H9 (cell line): ENCODE measurements at regions not wholly inside any gene's neighbourhood (a gene's known extent, or its start where the extent isn't known, plus 50 kb on each side); places are given as distances from the start of the nearest gene placed in this dataset.

Experiments
- DNase-seq: peaks from one replicate; pipeline ENCODE4 v3.0.0-alpha.2; 2017
- H2AFZ ChIP-seq: one replicate; pipeline ENCODE4 v1.6.1; 2013; ENCODE audit warnings: mild to moderate bottlenecking, low read length, control low read depth, moderate library complexity
- H2AK5ac ChIP-seq: 2 replicates; pipeline ENCODE4 v1.6.1; 2013; ENCODE audit warnings: low read length, control low read depth, mixed read lengths; ENCODE audit not compliant: insufficient read length
- H2BK120ac ChIP-seq: one replicate; pipeline ENCODE4 v1.6.1; 2013; ENCODE audit warnings: low read depth, mild to moderate bottlenecking, low read length, control low read depth, inconsistent platforms; ENCODE audit not compliant: poor library complexity, severe bottlenecking
- H2BK12ac ChIP-seq: 2 replicates; pipeline ENCODE4 v1.6.1; 2013; ENCODE audit warnings: low read length, control low read depth, mixed read lengths, low read depth; ENCODE audit not compliant: insufficient read length
- H2BK15ac ChIP-seq: 2 replicates; pipeline ENCODE4 v1.6.1; 2013; ENCODE audit warnings: low read depth, low read length, control low read depth
- H2BK20ac ChIP-seq: one replicate; pipeline ENCODE4 v1.6.1; 2013; ENCODE audit warnings: low read depth, mild to moderate bottlenecking, low read length, control low read depth, inconsistent platforms; ENCODE audit not compliant: poor library complexity, severe bottlenecking
- H2BK5ac ChIP-seq: 2 replicates; pipeline ENCODE4 v1.6.1; 2013; ENCODE audit warnings: low read length, control low read depth, mixed read lengths; ENCODE audit not compliant: insufficient read length
- H3K14ac ChIP-seq: 2 replicates; pipeline ENCODE4 v1.6.1; 2013; ENCODE audit warnings: low read length, control low read depth; ENCODE audit not compliant: insufficient read depth
- H3K18ac ChIP-seq: 2 replicates; pipeline ENCODE4 v1.6.1; 2013; ENCODE audit warnings: low read depth, mild to moderate bottlenecking, mixed read lengths, low read length, control low read depth; ENCODE audit not compliant: insufficient read length
- H3K23ac ChIP-seq: 2 replicates; pipeline ENCODE4 v1.6.1; 2013; ENCODE audit warnings: low read length, control low read depth, mixed read lengths, low read depth; ENCODE audit not compliant: insufficient read length
- H3K23me2 ChIP-seq: 2 replicates; pipeline ENCODE4 v1.6.1; 2013; ENCODE audit warnings: low read depth, mild to moderate bottlenecking, mixed read lengths, low read length, control low read depth; ENCODE audit not compliant: insufficient read length, poor library complexity, severe bottlenecking
- H3K27ac ChIP-seq: 2 replicates; pipeline ENCODE4 v1.5.1; 2013; ENCODE audit warnings: low read length, control low read depth, mixed read lengths, low read depth; ENCODE audit not compliant: insufficient read length
- H3K27me3 ChIP-seq: 2 replicates; pipeline ENCODE4 v1.6.1; 2013; ENCODE audit warnings: low read length, control low read depth, inconsistent platforms; ENCODE audit not compliant: insufficient read depth
- H3K4ac ChIP-seq: 2 replicates; pipeline ENCODE4 v1.6.1; 2013; ENCODE audit warnings: low read depth, mild to moderate bottlenecking, control low read depth, inconsistent platforms, low read length, moderate library complexity
- H3K4me1 ChIP-seq: 2 replicates; pipeline ENCODE4 v1.6.1; 2013; ENCODE audit warnings: low read length, control low read depth, inconsistent platforms; ENCODE audit not compliant: insufficient read depth
- H3K4me2 ChIP-seq: 2 replicates; pipeline ENCODE4 v1.6.1; 2013; ENCODE audit warnings: low read length, control low read depth, mixed read lengths; ENCODE audit not compliant: insufficient read length, insufficient read depth
- H3K56ac ChIP-seq: 2 replicates; pipeline ENCODE4 v1.6.1; 2013; ENCODE audit warnings: low read depth, mild to moderate bottlenecking, mixed read lengths, low read length, control low read depth; ENCODE audit not compliant: insufficient read length
- H3K79me1 ChIP-seq: 2 replicates; pipeline ENCODE4 v1.6.1; 2013; ENCODE audit warnings: low read depth, mild to moderate bottlenecking, moderate library complexity, low read length, control low read depth, inconsistent platforms; ENCODE audit not compliant: insufficient read depth, poor library complexity, severe bottlenecking
- H3K79me2 ChIP-seq: 2 replicates; pipeline ENCODE4 v1.6.1; 2013; ENCODE audit warnings: low read length, control low read depth, inconsistent platforms; ENCODE audit not compliant: insufficient read depth
- H3K9ac ChIP-seq: 2 replicates; pipeline ENCODE4 v1.6.1; 2013; ENCODE audit warnings: low read length, control low read depth, mixed read lengths; ENCODE audit not compliant: insufficient read length; ENCODE audit errors: extremely low read depth
- H3K9me3 ChIP-seq: one replicate; pipeline ENCODE4 v1.6.1; 2013; ENCODE audit warnings: low read depth, low read length, inconsistent platforms; ENCODE audit not compliant: control insufficient read depth
- H3T11ph ChIP-seq: one replicate; pipeline ENCODE4 v1.6.1; 2013; ENCODE audit warnings: mild to moderate bottlenecking, low read length, control low read depth, inconsistent platforms
- H4K20me1 ChIP-seq: one replicate; pipeline ENCODE4 v1.6.1; 2013; ENCODE audit not compliant: control insufficient read depth, insufficient read length, insufficient read depth
- H4K5ac ChIP-seq: 2 replicates; pipeline ENCODE4 v1.6.1; 2013; ENCODE audit warnings: low read depth, mild to moderate bottlenecking, mixed read lengths, low read length, control low read depth; ENCODE audit not compliant: insufficient read length
- H4K8ac ChIP-seq: replicated peaks from 2 replicates; pipeline ENCODE4 v1.6.1; 2013; ENCODE audit warnings: low read length, control low read depth, mixed read lengths, low read depth; ENCODE audit not compliant: insufficient read length
- H4K91ac ChIP-seq: 2 replicates; pipeline ENCODE4 v1.6.1; 2013; ENCODE audit warnings: low read depth, mild to moderate bottlenecking, moderate library complexity, mixed read lengths, low read length, control low read depth; ENCODE audit not compliant: insufficient read length
- H3K27ac Mint-ChIP-seq, 3 experiments: 2 replicates in 2 of 3; 3 replicates in 1 of 3; pipeline ENCODE4 v1.8.0; 2020 to 2021; ENCODE audit warnings: mixed read lengths in 3 of 3, mild to moderate bottlenecking in 1 of 3, moderate library complexity in 1 of 3
- H3K27me3 Mint-ChIP-seq: 2 replicates; pipeline ENCODE4 v1.8.0; 2021; ENCODE audit warnings: low read depth, mild to moderate bottlenecking, moderate library complexity, mixed read lengths
- H3K36me3 Mint-ChIP-seq, 3 experiments: 2 replicates in 2 of 3; 3 replicates in 1 of 3; pipeline ENCODE4 v1.8.0; 2020 to 2021; ENCODE audit warnings: low read depth in 3 of 3, mixed read lengths in 3 of 3; ENCODE audit not compliant: insufficient read depth in 1 of 3
- H3K4me1 Mint-ChIP-seq, 2 experiments: 2 replicates each; pipeline ENCODE4 v1.8.0; 2020; ENCODE audit warnings: mixed read lengths in 2 of 2
- H3K4me3 Mint-ChIP-seq, 2 experiments: 2 replicates in 1 of 2; 3 replicates in 1 of 2; pipeline ENCODE4 v1.8.0; 2020 to 2021; ENCODE audit warnings: mild to moderate bottlenecking in 2 of 2, mixed read lengths in 2 of 2, moderate library complexity in 1 of 2
- H3K9me3 Mint-ChIP-seq, 2 experiments: 2 replicates in 1 of 2; 3 replicates in 1 of 2; pipeline ENCODE4 v1.8.0; 2020; ENCODE audit warnings: mild to moderate bottlenecking in 2 of 2, mixed read lengths in 2 of 2, moderate library complexity in 1 of 2
- TF ChIP-seq, protein P1 (sequence below): fragments of 200-600 bp; sonication (generic); conservative IDR thresholded peaks from 3 replicates; pipeline ENCODE4 v1.8.0; 2021; ENCODE audit warnings: antibody characterized with exemption, mild to moderate bottlenecking

DNA sequence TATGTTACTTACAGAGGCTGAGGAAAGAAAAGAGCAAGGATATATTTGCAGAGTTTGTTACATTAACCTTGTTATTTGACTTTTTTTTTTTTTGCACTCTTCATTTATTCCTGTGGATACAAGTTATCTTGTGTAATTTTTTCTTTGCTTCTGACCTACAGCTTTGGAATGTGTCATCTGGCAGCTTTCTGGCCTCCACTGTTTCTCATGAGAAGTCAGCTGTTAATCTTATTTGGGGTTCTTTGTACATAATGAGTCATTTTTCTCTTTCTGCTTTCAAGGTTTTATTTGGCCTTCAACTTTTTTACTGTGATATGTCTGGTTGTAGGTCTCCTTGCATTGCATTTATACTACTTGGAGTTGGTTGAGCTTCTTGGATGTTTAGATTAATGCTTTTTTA lies 333.4 kb downstream of the SMOC2 start:
- Histone ChIP-seq H2BK12ac (no peak overlapping the region), H3K9me3 (no peaks in the 10 kb centered on the region), H3K4me2 (no peak overlapping the region), H3K79me2 (no peaks in the 10 kb centered on the region), H3K18ac (no peak overlapping the region), H4K91ac (no peak overlapping the region), H3K27ac (no peak overlapping the region), H3K23me2 (no peaks in the 10 kb centered on the region), H4K20me1 (no peaks in the 10 kb centered on the region), H3K23ac (no peak overlapping the region), H4K8ac (no peak overlapping the region), H2BK15ac (no peak overlapping the region), H3K4me1 (no peaks in the 10 kb centered on the region), H4K5ac (no peak overlapping the region), H2BK120ac (no peak overlapping the region), H3T11ph (no peak overlapping the region), H2AFZ (no peak overlapping the region), H3K56ac (no peak overlapping the region), H3K79me1 (no peaks in the 10 kb centered on the region), H2BK5ac (no peak overlapping the region), H2BK20ac (no peak overlapping the region), H3K27me3 (no peaks in the 10 kb centered on the region), H3K4ac (no peak overlapping the region), H3K9ac (no peak overlapping the region), H2AK5ac (no peak overlapping the region), H3K14ac (no peak overlapping the region)
- DNase-seq = no peak
- peaks cover 34 to 37% of the 10 kb centered on the region in 2 experiments for H3K9me3 Mint-ChIP-seq
- TF ChIP-seq, protein P1, sequence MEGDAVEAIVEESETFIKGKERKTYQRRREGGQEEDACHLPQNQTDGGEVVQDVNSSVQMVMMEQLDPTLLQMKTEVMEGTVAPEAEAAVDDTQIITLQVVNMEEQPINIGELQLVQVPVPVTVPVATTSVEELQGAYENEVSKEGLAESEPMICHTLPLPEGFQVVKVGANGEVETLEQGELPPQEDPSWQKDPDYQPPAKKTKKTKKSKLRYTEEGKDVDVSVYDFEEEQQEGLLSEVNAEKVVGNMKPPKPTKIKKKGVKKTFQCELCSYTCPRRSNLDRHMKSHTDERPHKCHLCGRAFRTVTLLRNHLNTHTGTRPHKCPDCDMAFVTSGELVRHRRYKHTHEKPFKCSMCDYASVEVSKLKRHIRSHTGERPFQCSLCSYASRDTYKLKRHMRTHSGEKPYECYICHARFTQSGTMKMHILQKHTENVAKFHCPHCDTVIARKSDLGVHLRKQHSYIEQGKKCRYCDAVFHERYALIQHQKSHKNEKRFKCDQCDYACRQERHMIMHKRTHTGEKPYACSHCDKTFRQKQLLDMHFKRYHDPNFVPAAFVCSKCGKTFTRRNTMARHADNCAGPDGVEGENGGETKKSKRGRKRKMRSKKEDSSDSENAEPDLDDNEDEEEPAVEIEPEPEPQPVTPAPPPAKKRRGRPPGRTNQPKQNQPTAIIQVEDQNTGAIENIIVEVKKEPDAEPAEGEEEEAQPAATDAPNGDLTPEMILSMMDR = no peak
- H3K36me3 Mint-ChIP-seq = peaks cover 2 to 32% (median 7%) of the 10 kb centered on the region in 3 experiments; a peak in 6 of 7 replicates
- no peaks in the 10 kb centered on the region for H3K4me1 Mint-ChIP-seq
- no peak overlapping the region for H3K27ac Mint-ChIP-seq
- peaks cover 4% of the 10 kb centered on the region for H3K27me3 Mint-ChIP-seq
- no peak overlapping the region for H3K4me3 Mint-ChIP-seq
